Mesodermal cell (in vitro differentiated cells): ENCODE measurements at regions not wholly inside any gene's neighbourhood (a gene's known extent, or its start where the extent isn't known, plus 50 kb on each side); places are given as distances from the start of the nearest gene placed in this dataset.

Experiments used
- H3K27ac ChIP-seq: 2 replicates; pipeline ENCODE4 v1.7.0; 2013; ENCODE audit warnings: mild to moderate bottlenecking, low read depth, low read length, moderate library complexity; ENCODE audit not compliant: severe bottlenecking
- H3K36me3 ChIP-seq: 2 replicates; pipeline ENCODE4 v1.7.1; 2013; ENCODE audit warnings: mild to moderate bottlenecking, low read length, moderate library complexity; ENCODE audit not compliant: control insufficient read depth, insufficient read depth
- H3K4me1 ChIP-seq: one replicate; pipeline ENCODE4 v1.7.1; 2013; ENCODE audit warnings: mild to moderate bottlenecking, low read length; ENCODE audit not compliant: insufficient read depth, control insufficient read depth, poor library complexity, severe bottlenecking
- H3K4me3 ChIP-seq: 2 replicates; pipeline ENCODE4 v1.7.0; 2013; ENCODE audit warnings: low read length, control low read depth, mild to moderate bottlenecking; ENCODE audit not compliant: insufficient read depth, poor library complexity, severe bottlenecking; ENCODE audit errors: extremely low read depth
- H3K9me3 ChIP-seq: 2 replicates; pipeline ENCODE4 v1.7.1; 2013; ENCODE audit warnings: mild to moderate bottlenecking, low read length, moderate library complexity; ENCODE audit not compliant: control insufficient read depth
- WGBS, 2 experiments: methylation state at CpG; one replicate each; pipeline ENCODE4 v1.1.5; 2013; ENCODE audit warnings: missing lambda C conversion rate in 2 of 2; ENCODE audit not compliant: insufficient coverage in 2 of 2; 5-methylcytosine and 5-hydroxymethylcytosine counted together

DNA sequence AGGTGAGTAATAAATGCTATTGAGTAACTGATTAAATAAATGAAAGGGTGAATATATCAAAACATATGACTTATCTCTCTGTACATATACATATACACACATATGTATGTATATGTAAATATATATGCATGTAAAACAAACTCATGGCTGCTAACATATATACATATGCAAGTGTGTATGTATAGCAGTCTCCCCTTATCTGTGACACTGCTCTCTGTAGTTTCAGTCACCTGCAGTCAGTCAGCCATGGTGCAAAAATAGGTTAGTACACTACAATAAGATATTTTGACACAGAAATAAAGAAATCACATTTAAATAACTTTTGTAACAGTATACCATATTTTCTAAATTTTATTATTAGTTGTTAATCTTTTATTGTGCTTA is 467.4 kb downstream of the EPHA5 start:
- Histone ChIP-seq H3K27ac (no peak overlapping the region), H3K4me3 (no peak overlapping the region), H3K36me3 (no peaks in the 10 kb centered on the region), H3K4me1 (no peaks in the 10 kb centered on the region), H3K9me3 (no peaks in the 10 kb centered on the region)

DNA sequence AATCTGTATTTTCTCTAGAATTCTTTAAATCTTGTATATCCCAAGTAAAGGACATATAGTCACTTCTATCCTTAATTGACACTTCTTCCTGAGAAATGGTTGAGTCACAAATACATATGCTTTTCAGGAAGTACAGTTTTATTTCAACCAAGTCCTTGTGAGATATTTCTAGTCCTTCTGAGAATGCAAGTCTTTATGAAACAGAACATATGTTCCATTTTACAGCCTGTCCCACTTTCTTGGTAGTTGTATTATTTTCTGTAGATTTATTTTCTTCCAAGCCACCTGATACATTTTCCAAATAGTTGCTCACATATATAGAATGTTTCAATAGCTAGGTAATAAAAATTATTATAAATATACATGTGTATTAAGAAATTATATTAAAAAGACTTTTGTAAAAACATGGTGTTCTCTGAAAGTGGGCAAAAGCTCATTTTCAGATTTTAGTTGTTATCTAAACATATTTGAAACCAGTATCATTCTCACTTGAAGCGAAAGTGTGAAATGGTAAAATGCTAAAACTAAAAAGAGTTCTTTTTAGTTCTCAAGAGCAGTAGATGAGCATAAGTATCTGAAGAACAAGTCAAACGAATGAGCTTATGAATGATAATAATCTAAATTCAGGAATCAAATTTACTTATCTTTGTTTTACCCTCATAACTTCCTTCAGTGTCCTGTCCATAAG is 468.0 kb downstream of the EPHA5 start:
- H3K4me1 ChIP-seq: no peaks in the 10 kb centered on the region
- WGBS, 2 experiments: no CpG with 5 or more reads among the region's 2 CpGs
- H3K9me3 ChIP-seq: no peaks in the 10 kb centered on the region
- no peak overlapping the region for H3K27ac ChIP-seq
- H3K36me3 ChIP-seq: no peaks in the 10 kb centered on the region
- no peak overlapping the region for H3K4me3 ChIP-seq

- H3K4me1 ChIP-seq: no peaks in the 10 kb centered on the region
- H3K27ac ChIP-seq: no peak overlapping the region
- WGBS, 2 experiments: 88% methylated on average over 5 of the region's 5 CpGs; no CpG with 5 or more reads in 1 of the 2 experiments
- H3K4me3 ChIP-seq: no peak overlapping the region
- no peaks in the 10 kb centered on the region for H3K36me3 ChIP-seq
- H3K9me3 ChIP-seq: no peaks in the 10 kb centered on the region
Observed at GRCh38 chr4:65195666-65196065, 474.6 kb downstream of the EPHA5 start.

- Histone ChIP-seq H3K27ac (no peak overlapping the region), H3K36me3 (no peaks in the 10 kb centered on the region), H3K4me3 (no peak overlapping the region), H3K4me1 (no peaks in the 10 kb centered on the region), H3K9me3 (no peaks in the 10 kb centered on the region)
- 100% methylated on average over 1 of the region's 2 CpGs; no CpG with 5 or more reads in 1 of the 2 experiments for WGBS, 2 experiments
Observed at GRCh38 chr4:65195002-65195401, 475.3 kb downstream of the EPHA5 start.

- Histone ChIP-seq H3K4me1 (no peaks in the 10 kb centered on the region), H3K9me3 (no peaks in the 10 kb centered on the region), H3K36me3 (no peaks in the 10 kb centered on the region), H3K27ac (no peak overlapping the region), H3K4me3 (no peak overlapping the region)
- 86 to 88% methylated on average over 3 to 4 of the region's 7 CpGs for WGBS, 2 experiments
Observed at GRCh38 chr4:65193985-65194384, 476.3 kb downstream of the EPHA5 start.

GRCh38 chr4:65190780-65191179 is 479.5 kb downstream of the EPHA5 start:
- WGBS, 2 experiments: no CpG with 5 or more reads among the region's 2 CpGs
- Histone ChIP-seq H3K4me3 (no peak overlapping the region), H3K9me3 (no peaks in the 10 kb centered on the region), H3K4me1 (no peaks in the 10 kb centered on the region), H3K27ac (no peak overlapping the region), H3K36me3 (no peaks in the 10 kb centered on the region)

- no peak overlapping the region for H3K4me3 ChIP-seq
- H3K36me3 ChIP-seq: no peaks in the 10 kb centered on the region
- H3K4me1 ChIP-seq: no peaks in the 10 kb centered on the region
- no peaks in the 10 kb centered on the region for H3K9me3 ChIP-seq
- no peak overlapping the region for H3K27ac ChIP-seq
- WGBS, 2 experiments: 92 to 96% methylated on average over 5 of the region's 5 CpGs
Observed at GRCh38 chr4:65175585-65175984, 494.7 kb downstream of the EPHA5 start.

- no peak overlapping the region for H3K4me3 ChIP-seq
- no peaks in the 10 kb centered on the region for H3K4me1 ChIP-seq
- H3K36me3 ChIP-seq: no peaks in the 10 kb centered on the region
- H3K27ac ChIP-seq: no peak overlapping the region
- H3K9me3 ChIP-seq: no peaks in the 10 kb centered on the region
- 85 to 90% methylated on average over 2 of the region's 6 CpGs for WGBS, 2 experiments
Observed at GRCh38 chr4:65170768-65171514, 499.3 kb downstream of the EPHA5 start.

DNA sequence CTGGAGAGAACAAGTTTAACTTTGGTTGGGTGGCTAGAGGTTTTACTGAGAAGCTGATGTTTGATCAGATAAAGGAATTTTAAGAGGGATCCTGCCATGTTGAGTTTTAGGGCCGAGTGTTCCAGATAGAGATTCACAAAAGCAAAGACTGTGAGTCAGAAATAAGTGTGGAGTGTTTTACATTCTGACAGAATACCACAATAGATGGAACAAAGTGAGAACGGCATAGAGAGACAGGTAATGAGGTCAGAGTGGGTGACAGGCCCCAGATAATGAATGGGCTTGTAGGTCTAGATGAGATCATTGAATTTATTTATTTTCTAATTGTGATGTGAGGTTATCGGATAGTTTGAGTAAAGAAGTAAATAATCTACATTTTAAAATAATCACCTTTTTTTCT is 502.6 kb downstream of the EPHA5 start:
- H3K27ac ChIP-seq: no peak overlapping the region
- H3K36me3 ChIP-seq: no peaks in the 10 kb centered on the region
- no peaks in the 10 kb centered on the region for H3K9me3 ChIP-seq
- 65 to 86% methylated on average over 1 to 2 of the region's 3 CpGs for WGBS, 2 experiments
- H3K4me1 ChIP-seq: no peaks in the 10 kb centered on the region
- H3K4me3 ChIP-seq: no peak overlapping the region

- H3K36me3 ChIP-seq: no peaks in the 10 kb centered on the region
- H3K4me3 ChIP-seq: no peak overlapping the region
- no peaks in the 10 kb centered on the region for H3K9me3 ChIP-seq
- no peaks in the 10 kb centered on the region for H3K4me1 ChIP-seq
- H3K27ac ChIP-seq: no peak overlapping the region
Observed at GRCh38 chr4:65152205-65152604, 518.1 kb downstream of the EPHA5 start.

DNA sequence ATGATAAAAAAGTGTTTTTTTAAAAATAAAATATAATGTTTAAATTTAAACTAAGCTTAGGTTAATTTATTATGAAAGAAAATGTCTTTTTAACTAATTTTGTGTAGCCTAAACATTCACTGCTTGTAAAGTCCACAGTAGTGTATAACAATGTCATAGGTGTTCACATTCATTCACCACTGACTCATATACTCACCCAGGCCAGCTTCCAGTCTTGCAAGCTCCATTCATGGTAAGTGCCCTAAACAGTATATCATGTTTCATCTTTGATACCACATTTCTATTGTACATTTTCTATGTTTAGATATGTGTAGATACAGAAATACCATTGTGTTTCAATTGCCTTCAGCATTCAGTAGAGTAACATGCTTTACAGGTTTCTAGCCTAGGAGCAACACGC is 530.3 kb downstream of the EPHA5 start:
- Histone ChIP-seq H3K9me3 (peaks cover 11% of the 10 kb centered on the region), H3K4me3 (no peak overlapping the region), H3K4me1 (no peaks in the 10 kb centered on the region), H3K36me3 (no peaks in the 10 kb centered on the region), H3K27ac (no peak overlapping the region)
- no CpG with 5 or more reads among the region's 1 CpG for WGBS, 2 experiments
